Left cardiac atrium (tissue), 4 donors: ENCODE measurements at regions not wholly inside any gene's neighbourhood (a gene's known extent, or its start where the extent isn't known, plus 50 kb on each side); places are given as distances from the start of the nearest gene placed in this dataset.

Experiments used
- ATAC-seq, 2 donors: fragments of 200-7000 bp; cut with Tn5 transposase; one replicate each; pipeline ENCODE4 v1.9.1; 2020; ENCODE audit warnings: mild to moderate bottlenecking in 2 of 2, moderate library complexity in 2 of 2
- DNase-seq: peaks from one replicate; pipeline ENCODE4 v3.0.0-alpha.2; 2020
- intact Hi-C, 2 donors: fragments of 100-400 bp; cut with DNase I; formaldehyde crosslinking; loops; one replicate each; pipeline versions ENCODE4 v1.14.1 to v1.15.1; 2022 to 2023
- donor health status: DM: no; HTN: yes; CAD: no.
- donor health status: DM: no; HTN: yes; CAD: no; lungs with severe emphysema.
- donor health status: DM: yes; HTN: yes; CAD: no.
- donor health status: Dilated cardiomyopathy.

- intact Hi-C loops = no loop called here
- no peak for DNase-seq
- ATAC-seq = no peak
Observed at GRCh38 chrX:110881971-110882370, 86.4 kb upstream of the CHRDL1 start.

DNA sequence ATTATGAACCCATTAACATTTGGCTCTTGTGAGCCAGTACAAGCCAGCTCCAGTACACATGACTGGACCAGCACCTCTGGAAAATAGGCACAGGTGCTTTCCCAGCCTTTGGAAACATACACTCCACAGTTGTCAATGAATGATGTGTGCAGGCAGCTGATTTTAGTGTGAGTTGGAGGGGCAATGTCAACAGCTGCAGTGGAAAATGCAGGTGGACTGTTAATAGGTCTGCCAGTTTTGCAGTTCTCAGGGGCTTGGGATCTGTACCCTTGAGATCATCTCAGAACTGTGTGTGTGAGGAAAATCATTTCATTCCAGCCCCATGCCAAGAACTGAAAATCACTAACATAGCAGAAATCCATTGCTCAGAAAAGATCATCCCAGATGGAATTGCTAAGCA is 81.7 kb upstream of the CHRDL1 start:
- ATAC-seq (no peak), DNase-seq (no peak)
- intact Hi-C loops = no loop called here

GRCh38 chrX:110871839-110872238 is 76.2 kb upstream of the CHRDL1 start:
- ATAC-seq = no peak
- intact Hi-C loops = no loop called here

DNA sequence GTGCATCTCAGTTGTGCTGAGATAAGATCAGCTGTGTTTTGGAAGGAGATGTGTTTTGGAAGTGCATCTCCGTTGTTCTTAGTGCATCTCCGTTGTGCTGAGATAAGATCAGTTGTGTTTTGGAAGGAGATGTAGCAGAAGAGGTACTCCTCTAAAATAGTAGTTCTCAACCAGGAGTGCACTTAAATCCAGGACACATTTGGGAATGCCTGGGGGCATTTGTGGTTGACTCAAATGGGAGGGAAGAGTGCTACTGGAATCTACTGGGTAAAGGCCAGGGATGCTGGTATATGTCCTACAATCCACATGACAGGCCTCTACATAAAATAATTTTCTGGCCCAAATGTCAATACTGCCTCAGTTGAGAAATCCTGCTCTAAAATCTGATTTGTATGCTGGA is 70.8 kb upstream of the CHRDL1 start:
- ATAC-seq = no peak
- intact Hi-C loops = no loop called here
- DNase-seq = no peak

More at GRCh38 chrX:110871839-110872238, 76.2 kb upstream of the CHRDL1 start:
- DNase-seq = no peak

DNA sequence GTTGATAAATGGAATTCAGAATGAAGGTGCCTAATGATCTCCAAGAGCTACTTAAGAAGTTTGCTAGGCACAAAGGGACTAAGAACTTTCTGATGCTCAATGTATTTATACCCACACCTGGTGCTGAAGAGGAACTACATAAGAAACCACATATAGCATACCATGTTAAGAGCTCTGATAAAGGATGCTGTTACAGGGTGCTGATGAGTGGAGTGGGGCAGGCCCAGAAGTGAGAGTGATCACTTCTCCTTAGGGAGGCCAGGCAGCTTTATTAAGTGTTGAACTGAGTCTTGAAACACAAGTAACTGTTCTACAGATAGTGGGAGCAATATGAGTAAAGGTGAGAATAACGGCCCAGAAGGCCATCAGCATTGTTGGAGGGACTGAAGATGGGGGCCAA is 68.3 kb upstream of the CHRDL1 start:
- intact Hi-C loops = no loop called here
- ATAC-seq = no peak
- no peak for DNase-seq

DNA sequence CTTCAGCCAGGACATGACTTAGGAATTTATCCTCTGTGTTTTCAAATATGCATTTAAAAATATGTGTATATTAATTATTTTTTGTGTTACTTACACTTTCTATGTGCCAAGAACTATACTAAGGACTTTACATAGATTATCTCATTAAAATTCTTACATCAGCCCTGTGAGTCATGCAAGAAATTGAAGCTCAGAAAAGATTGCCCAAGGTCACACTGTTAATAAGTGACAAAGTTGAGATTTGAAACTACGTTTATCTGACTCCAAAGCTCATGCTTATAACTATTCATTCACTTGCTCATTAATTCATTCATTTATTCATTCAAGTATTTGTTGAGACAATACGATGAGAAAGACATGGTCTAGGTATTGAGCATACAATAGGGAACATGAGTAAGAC is 62.9 kb upstream of the CHRDL1 start:
- intact Hi-C loops = no loop called here
- DNase-seq (no peak), ATAC-seq (no peak)

GRCh38 chrX:110853610-110854009 is 58.0 kb upstream of the CHRDL1 start:
- intact Hi-C loops = no loop called here
- DNase-seq = no peak
- peak in 1 of 2 donors; percentile 47 for ATAC-seq

- ATAC-seq = no peak
- no peak for DNase-seq
- intact Hi-C loops = no loop called here
Observed at GRCh38 chrX:110852180-110852579, 56.6 kb upstream of the CHRDL1 start.

DNA sequence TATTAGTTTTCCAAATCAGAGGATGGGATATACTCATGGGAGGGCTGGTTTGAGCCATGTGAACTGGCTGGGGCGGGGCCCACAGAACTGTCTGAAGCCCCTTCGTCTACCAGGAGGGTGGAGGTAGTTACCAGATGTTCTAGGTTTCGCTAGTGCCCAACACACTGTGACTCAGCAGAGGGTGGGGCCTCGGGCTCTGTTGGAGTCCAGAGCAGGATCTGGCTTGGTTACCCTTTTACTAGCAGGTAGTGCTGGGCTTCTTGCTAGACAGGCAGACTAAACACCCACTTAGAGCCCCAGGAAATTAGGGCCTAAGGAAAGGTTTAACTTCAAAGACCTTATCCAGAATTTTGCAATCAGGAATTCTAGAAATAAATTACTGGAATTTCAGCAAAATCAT is 56.2 kb upstream of the CHRDL1 start:
- ATAC-seq (peak in 1 of 2 donors; percentile 37), DNase-seq (no peak)
- intact Hi-C loops = no loop called here

- ATAC-seq = peak; percentile 44 to 76
Observed at GRCh38 chrX:110847334-110847733, 51.7 kb upstream of the CHRDL1 start.

DNA sequence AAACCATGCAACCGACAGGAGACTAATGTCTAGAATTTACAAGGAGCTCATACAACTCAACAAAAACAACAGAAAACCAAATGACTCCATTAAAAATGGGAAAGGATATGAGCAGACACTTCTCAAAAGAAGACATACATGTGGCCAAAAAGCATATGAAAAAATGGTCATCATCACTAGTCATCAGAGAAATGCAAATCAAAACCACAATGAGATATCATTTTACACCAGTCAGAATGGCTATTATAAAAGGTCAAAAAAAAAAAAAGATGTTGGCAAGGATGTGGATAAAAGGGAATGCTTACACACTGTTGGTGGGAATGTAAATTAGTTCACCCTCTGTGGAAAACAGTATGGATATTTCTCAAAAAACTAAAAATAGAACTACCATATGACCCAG is 50.5 kb upstream of the CHRDL1 start:
- intact Hi-C loops = loop anchor here (2.0 to 5.0 kb wide), 2 partner anchors 394 to 395 kb away; no protein-coding TSS in a partner anchor
- DNase-seq = no peak
- no peak for ATAC-seq

More at GRCh38 chrX:110847334-110847733, 51.7 kb upstream of the CHRDL1 start:
- intact Hi-C loops = loop anchor here (2.0 to 5.0 kb wide), 2 partner anchors 395 to 397 kb away; no protein-coding TSS in a partner anchor
- DNase-seq = no peak
